HepG2 (cell line): ENCODE measurements at regions not wholly inside any gene's neighbourhood (a gene's known extent, or its start where the extent isn't known, plus 50 kb on each side); places are given as distances from the start of the nearest gene placed in this dataset.

Experiments used
- ATAC-seq: fragments of 200-7000 bp; cut with Tn5 transposase; 3 replicates; pipeline ENCODE4 v1.9.1; 2020; ENCODE audit warnings: mild to moderate bottlenecking, moderate library complexity
- BruUV-seq: library from RNA; stranded (reverse); fragments of 400-500 nt; replicated peaks from 2 replicates; lab custom pipeline; 2021; lab: Mats Ljungman, UMichigan
- CTCF ChIA-PET: fragments of 300-600 bp; formaldehyde crosslinking; extraction: SDS; loops from one replicate; lab custom pipeline; 2021; ENCODE audit warnings: low total read pairs, inconsistent platforms, low intra/inter-chr PET ratio; lab: Yijun Ruan, JAX
- POLR2A ChIA-PET: fragments of 350-600 bp; sonication (Branson Sonifier 250); formaldehyde crosslinking; loops from one replicate; lab custom pipeline; 2020; ENCODE audit warnings: antibody characterized with exemption, inconsistent platforms; lab: Yijun Ruan, JAX
- DNase-seq: peaks from one replicate; pipeline ENCODE4 v3.0.0-alpha.2; 2015; ENCODE audit warnings: low spot score
- FAIRE-seq: peaks from 3 replicates; lab custom pipeline; 2011; peaks lifted over from hg19 to GRCh38; lab: Jason Lieb, UNC
- H2AFZ ChIP-seq: one replicate; pipeline ENCODE4 v1.6.1; 2011; ENCODE audit warnings: low read length, inconsistent platforms
- H3K27ac ChIP-seq: fragments of 300-600 bp; 3 replicates; pipeline ENCODE4 v1.8.0; 2011; ENCODE audit warnings: mixed run types, mild to moderate bottlenecking, mixed read lengths, low read length, inconsistent platforms; ENCODE audit not compliant: insufficient read depth; ENCODE audit errors: extremely low read length
- H3K27me3 ChIP-seq, 2 experiments: fragments of 200-600 bp in 1 of 2; 2 replicates in 1 of 2; 3 replicates in 1 of 2; pipeline versions ENCODE4 v1.6.0 to v1.8.0; 2011; ENCODE audit warnings: low read length in 2 of 2, mild to moderate bottlenecking in 2 of 2, moderate library complexity in 2 of 2, inconsistent platforms in 1 of 2; ENCODE audit not compliant: insufficient read depth in 2 of 2, control insufficient read depth in 1 of 2
- H3K36me3 ChIP-seq, 2 experiments: fragments of 200-600 bp in 1 of 2; replicated peaks in 1 of 2; 2 replicates in 1 of 2; 3 replicates in 1 of 2; pipeline versions ENCODE4 v1.5.1 to v1.8.0; 2011; ENCODE audit warnings: low read length in 2 of 2, inconsistent platforms in 1 of 2; ENCODE audit not compliant: insufficient read depth in 2 of 2, control insufficient read depth in 1 of 2
- H3K4me1 ChIP-seq: 2 replicates; pipeline ENCODE4 v1.5.1; 2012; ENCODE audit warnings: low read length, inconsistent platforms; ENCODE audit not compliant: insufficient read depth
- H3K4me2 ChIP-seq: 2 replicates; pipeline ENCODE4 v1.6.0; 2011; ENCODE audit warnings: low read depth, low read length, inconsistent platforms
- H3K4me3 ChIP-seq, 3 experiments: fragments of 200-600 bp in 1 of 3; sonication (generic), shearing (Covaris generic) in 1 of 3; replicated peaks in 1 of 3; 2 replicates each; pipeline ENCODE4 v1.5.1; 2011 to 2016; ENCODE audit warnings: low read length in 3 of 3, inconsistent platforms in 2 of 3, low read depth in 2 of 3, mild to moderate bottlenecking in 2 of 3, control low read depth in 1 of 3, mixed read lengths in 1 of 3; ENCODE audit not compliant: insufficient read depth in 1 of 3
- H3K79me2 ChIP-seq: one replicate; pipeline ENCODE4 v1.6.1; 2011; ENCODE audit warnings: low read length, inconsistent platforms; ENCODE audit not compliant: insufficient read depth
- H3K9ac ChIP-seq: 2 replicates; pipeline ENCODE4 v1.6.0; 2011; ENCODE audit warnings: mild to moderate bottlenecking, low read depth, low read length, inconsistent platforms; ENCODE audit not compliant: insufficient read depth
- H3K9me3 ChIP-seq: 2 replicates; pipeline ENCODE4 v1.5.1; 2012; ENCODE audit warnings: mild to moderate bottlenecking, low read length
- H4K20me1 ChIP-seq: 2 replicates; pipeline ENCODE4 v1.6.0; 2011; ENCODE audit warnings: inconsistent platforms, mild to moderate bottlenecking, low read length, moderate library complexity; ENCODE audit not compliant: insufficient read depth
- ARID5B ChIP-seq: IDR thresholded peaks from 2 replicates; pipeline ENCODE4 v1.4.0; 2020; ENCODE audit warnings: mild to moderate bottlenecking, missing genetic modification reagents
- ATF2 ChIP-seq: sonication (generic); formaldehyde crosslinking; IDR thresholded peaks from 2 replicates; pipeline ENCODE4 v1.4.0; 2020; ENCODE audit warnings: missing genetic modification reagents
- FOSL2 ChIP-seq: sonication (generic); formaldehyde crosslinking; IDR thresholded peaks from 2 replicates; pipeline ENCODE4 v1.4.0; 2020; ENCODE audit warnings: missing genetic modification reagents
- MAZ ChIP-seq, 2 experiments: sonication (generic) in 1 of 2; formaldehyde crosslinking in 1 of 2; IDR thresholded peaks; 2 replicates each; pipeline versions ENCODE4 v1.5.0 to v1.6.1; 2012 to 2020; ENCODE audit warnings: low read depth in 2 of 2, mild to moderate bottlenecking in 2 of 2, borderline replicate concordance in 1 of 2, improper control_type of control experiment in 1 of 2, low read length in 1 of 2, missing genetic modification reagents in 1 of 2, moderate library complexity in 1 of 2
- MED8 ChIP-seq: sonication (generic); formaldehyde crosslinking; IDR thresholded peaks from 2 replicates; pipeline ENCODE4 v1.8.1; 2023; ENCODE audit warnings: mild to moderate bottlenecking, missing genetic modification reagents; ENCODE audit not compliant: insufficient replicate concordance
- SIX4 ChIP-seq: sonication (generic); formaldehyde crosslinking; IDR thresholded peaks from 2 replicates; pipeline ENCODE4 v1.4.0; 2020; ENCODE audit warnings: missing genetic modification reagents
- SUZ12 ChIP-seq: fragments of 150-350 bp; IDR thresholded peaks from 2 replicates; pipeline ENCODE4 v1.6.1; 2014; ENCODE audit warnings: low read depth, low read length
- ZNF34 ChIP-seq: sonication (generic); formaldehyde crosslinking; IDR thresholded peaks from 2 replicates; pipeline ENCODE4 v1.4.0; 2020; ENCODE audit warnings: mild to moderate bottlenecking, missing genetic modification reagents, borderline replicate concordance
- ZNF503 ChIP-seq: sonication (generic); formaldehyde crosslinking; IDR thresholded peaks from 2 replicates; pipeline ENCODE4 v1.4.0; 2020; ENCODE audit warnings: missing genetic modification reagents
- ZNF556 ChIP-seq: sonication (generic); formaldehyde crosslinking; IDR thresholded peaks from 2 replicates; pipeline ENCODE4 v1.4.0; 2020; ENCODE audit warnings: mild to moderate bottlenecking, missing genetic modification reagents, borderline replicate concordance
- WGBS: methylation state at CpG from one replicate; pipeline ENCODE4 v1.1.6; 2017; ENCODE audit warnings: low lambda C conversion rate; 5-methylcytosine and 5-hydroxymethylcytosine counted together
- in situ Hi-C: cut with HindIII; loops from 2 replicates; pipeline ENCODE4 v1.10.0; 2017; ENCODE audit warnings: low pct_unique_long_range_greater_than_20kb; ENCODE audit not compliant: extremely low pct_ligation_motif_present
- intact Hi-C: fragments of 100-400 bp; cut with micrococcal nuclease; formaldehyde crosslinking; loops from one replicate; pipeline ENCODE4 v1.10.0; 2022; ENCODE audit not compliant: unreplicated experiment

- peaks cover 0 to 6% of the 10 kb centered on the region in 2 experiments; a peak in 3 of 5 replicates for H3K27me3 ChIP-seq
- H3K4me1 ChIP-seq, result peaks cover 10% of the 10 kb centered on the region
- in situ Hi-C loops (no loop called here), intact Hi-C loops (no loop called here)
- TF ChIP-seq ARID5B (CRISPR knock-in tag) (no peak), FOSL2 (CRISPR knock-in tag) (peak; percentile 76)
- POLR2A ChIA-PET, result no interaction called here
- H3K4me2 ChIP-seq, result no peak overlapping the region
- no TSS peak for BruUV-seq
- no peak overlapping the region for H2AFZ ChIP-seq
- CTCF ChIA-PET, result no interaction called here
- DNase-seq (peak; percentile 51), ATAC-seq (no peak), FAIRE-seq (no peak)
- 43% methylated on average over 6 of the region's 6 CpGs for WGBS
- H3K9ac ChIP-seq, result no peak overlapping the region
- no peaks in the 10 kb centered on the region for H3K79me2 ChIP-seq
- H3K9me3 ChIP-seq, result no peaks in the 10 kb centered on the region
- H3K36me3 ChIP-seq, result no peaks in the 10 kb centered on the region
- H4K20me1 ChIP-seq, result no peaks in the 10 kb centered on the region
- H3K27ac ChIP-seq, result no peak overlapping the region
- no peak overlapping the region for H3K4me3 ChIP-seq
Observed at GRCh38 chr5:74326571-74327338, 313.8 kb downstream of the ENC1 start.

- Histone ChIP-seq H3K27me3 (peaks cover 2 to 8% of the 10 kb centered on the region in 2 experiments; a peak in 3 of 5 replicates), H3K4me3 (no peak overlapping the region), H4K20me1 (no peaks in the 10 kb centered on the region), H3K36me3 (no peaks in the 10 kb centered on the region), H3K9me3 (no peaks in the 10 kb centered on the region), H3K79me2 (no peaks in the 10 kb centered on the region), H2AFZ (no peak overlapping the region), H3K27ac (no peak overlapping the region), H3K4me1 (peaks cover 10% of the 10 kb centered on the region), H3K4me2 (no peak overlapping the region), H3K9ac (no peak overlapping the region)
- ChIA-PET POLR2A (no interaction called here), CTCF (no interaction called here)
- BruUV-seq, result no TSS peak
- DNase-seq (no peak), FAIRE-seq (no peak), ATAC-seq (no peak)
- intact Hi-C loops, result no loop called here
- in situ Hi-C loops, result no loop called here
- 21% methylated on average over 2 of the region's 2 CpGs for WGBS
- TF ChIP-seq ZNF503 (no peak), ZNF34 (CRISPR knock-in tag) (no peak), MED8 (CRISPR knock-in tag) (no peak), ATF2 (CRISPR knock-in tag) (no peak), SIX4 (no peak), ZNF556 (no peak), MAZ (IDR thresholded peaks at IDR 0.05; ENCODE audit: borderline replicate concordance, low read depth, low read length) (no peak), MAZ (CRISPR knock-in tag; IDR thresholded peaks at IDR 0.05; ENCODE audit: low read depth) (no peak), SUZ12 (no peak)
Observed at GRCh38 chr5:74325866-74326265, 314.7 kb downstream of the ENC1 start.
